HG03378 (cell line): ENCODE measurements at regions not wholly inside any gene's neighbourhood (a gene's known extent, or its start where the extent isn't known, plus 50 kb on each side); places are given as distances from the start of the nearest gene placed in this dataset.
A peak's percentile ranks its signal among the peaks of the same experiment; 100 is the strongest.

Experiments used
- ATAC-seq: cut with Tn5 transposase; IDR thresholded peaks from one replicate; pipeline ENCODE4 v1.9.1; 2021; ENCODE audit warnings: mild to moderate bottlenecking, moderate library complexity; ENCODE audit not compliant: unreplicated experiment

- no peak for ATAC-seq
These were observed 82.4 kb upstream of the ZIC3 start for GRCh38 chrX:137483554-137483953.

GRCh38 chrX:137482136-137482535 lies 83.8 kb upstream of the ZIC3 start:
- ATAC-seq, result no peak

- ATAC-seq, result no peak
These were observed 86.5 kb upstream of the ZIC3 start for GRCh38 chrX:137479386-137479785.

GRCh38 chrX:137441711-137442110 lies 124.2 kb upstream of the ZIC3 start:
- ATAC-seq, result no peak

- ATAC-seq, result peak; percentile 61
These were observed 133.3 kb upstream of the ZIC3 start for GRCh38 chrX:137432609-137433008.

- no peak for ATAC-seq
These were observed 134.0 kb upstream of the ZIC3 start for GRCh38 chrX:137431693-137432488.

GRCh38 chrX:137430984-137431475 lies 134.9 kb upstream of the ZIC3 start:
- ATAC-seq, result no peak

GRCh38 chrX:137430301-137430700 lies 135.6 kb upstream of the ZIC3 start:
- ATAC-seq, result no peak

- ATAC-seq, result no peak
These were observed 136.9 kb upstream of the ZIC3 start for GRCh38 chrX:137428766-137429591.

GRCh38 chrX:137428221-137428661 lies 137.7 kb upstream of the ZIC3 start:
- ATAC-seq, result no peak

GRCh38 chrX:137427816-137428215 lies 138.1 kb upstream of the ZIC3 start:
- ATAC-seq, result no peak

GRCh38 chrX:137427426-137427778 lies 138.5 kb upstream of the ZIC3 start:
- ATAC-seq, result no peak

- ATAC-seq, result no peak
These were observed 139.1 kb upstream of the ZIC3 start for GRCh38 chrX:137426695-137427425.

- ATAC-seq, result no peak
These were observed 139.9 kb upstream of the ZIC3 start for GRCh38 chrX:137425986-137426385.

GRCh38 chrX:137425273-137425902 lies 140.5 kb upstream of the ZIC3 start:
- no peak for ATAC-seq

GRCh38 chrX:137424679-137425078 lies 141.2 kb upstream of the ZIC3 start:
- ATAC-seq, result no peak

- no peak for ATAC-seq
These were observed 142.7 kb upstream of the ZIC3 start for GRCh38 chrX:137423241-137423640.

- ATAC-seq, result no peak
These were observed 147.8 kb upstream of the ZIC3 start for GRCh38 chrX:137418086-137418485.

GRCh38 chrX:137413190-137413589 lies 152.7 kb upstream of the ZIC3 start:
- no peak for ATAC-seq

GRCh38 chrX:137405449-137406140 lies 160.3 kb upstream of the ZIC3 start:
- ATAC-seq, result no peak
